HG03558 (cell line): ENCODE measurements at regions not wholly inside any gene's neighbourhood (a gene's known extent, or its start where the extent isn't known, plus 50 kb on each side); places are given as distances from the start of the nearest gene placed in this dataset.

Experiments used
- ATAC-seq: cut with Tn5 transposase; IDR thresholded peaks from one replicate; pipeline ENCODE4 v1.9.1; 2021; ENCODE audit warnings: moderate number of reproducible peaks; ENCODE audit not compliant: unreplicated experiment; ENCODE audit errors: extremely low read depth

GRCh38 chr22:48135592-48135991, 1373.1 kb downstream of the TBC1D22A start:
- no peak for ATAC-seq

DNA sequence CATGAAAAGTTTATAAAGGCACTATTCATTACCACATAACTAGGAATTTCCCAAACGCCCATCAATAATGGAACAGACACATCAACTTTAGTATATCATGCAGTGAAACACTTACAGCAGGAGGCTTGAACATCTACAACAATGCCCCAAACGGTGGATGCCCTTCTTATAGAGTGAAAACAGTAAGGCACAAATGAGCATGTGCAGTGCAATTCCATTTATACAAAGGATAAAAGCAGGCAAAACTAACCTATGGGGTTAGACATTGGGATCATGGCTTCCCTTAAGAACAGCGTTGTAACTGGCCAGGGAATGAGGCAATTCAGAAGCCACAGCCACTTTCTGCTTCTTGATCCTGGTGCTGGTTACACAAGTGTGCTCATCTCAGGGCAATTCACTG, 1363.0 kb downstream of the TBC1D22A start:
- no peak for ATAC-seq

DNA sequence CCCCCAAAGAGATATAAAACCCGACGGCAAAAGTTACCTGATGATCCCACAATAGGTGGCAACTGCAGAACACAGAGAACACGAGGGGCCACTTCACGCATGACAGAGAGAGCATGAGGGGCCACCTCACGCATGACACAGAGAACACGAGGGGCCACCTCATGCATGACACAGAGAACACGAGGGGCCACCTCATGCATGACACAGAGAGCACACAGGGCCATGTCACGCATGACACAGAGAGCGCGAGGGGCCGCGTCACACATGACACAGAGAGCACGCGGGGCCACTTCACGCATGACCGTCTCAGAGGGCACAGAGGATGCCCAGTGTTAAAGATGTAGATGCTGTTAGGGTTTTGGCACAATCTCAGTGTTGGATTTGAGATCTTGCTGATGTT, 1359.5 kb downstream of the TBC1D22A start:
- ATAC-seq, result no peak

DNA sequence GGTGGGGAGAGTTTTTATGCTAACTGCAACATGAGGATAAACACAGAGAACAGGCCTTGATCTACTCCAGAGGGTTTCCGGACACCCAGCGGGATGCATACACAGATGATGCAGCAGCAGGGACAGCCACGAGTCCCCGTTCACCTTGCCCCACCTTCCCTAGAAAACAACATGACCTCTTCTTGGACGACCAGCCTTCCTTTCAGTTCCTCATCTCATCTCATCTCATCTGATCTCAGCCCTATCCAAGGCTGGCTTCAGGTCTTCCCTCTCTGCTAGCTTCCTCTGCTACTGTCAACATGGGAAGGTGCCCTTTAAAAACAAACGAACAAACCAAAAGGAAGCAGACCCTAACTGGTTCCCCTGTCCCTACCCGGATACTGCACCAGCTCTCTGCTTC, 1356.2 kb downstream of the TBC1D22A start:
- no peak for ATAC-seq

GRCh38 chr22:48116871-48117270, 1354.4 kb downstream of the TBC1D22A start:
- ATAC-seq, result no peak

DNA sequence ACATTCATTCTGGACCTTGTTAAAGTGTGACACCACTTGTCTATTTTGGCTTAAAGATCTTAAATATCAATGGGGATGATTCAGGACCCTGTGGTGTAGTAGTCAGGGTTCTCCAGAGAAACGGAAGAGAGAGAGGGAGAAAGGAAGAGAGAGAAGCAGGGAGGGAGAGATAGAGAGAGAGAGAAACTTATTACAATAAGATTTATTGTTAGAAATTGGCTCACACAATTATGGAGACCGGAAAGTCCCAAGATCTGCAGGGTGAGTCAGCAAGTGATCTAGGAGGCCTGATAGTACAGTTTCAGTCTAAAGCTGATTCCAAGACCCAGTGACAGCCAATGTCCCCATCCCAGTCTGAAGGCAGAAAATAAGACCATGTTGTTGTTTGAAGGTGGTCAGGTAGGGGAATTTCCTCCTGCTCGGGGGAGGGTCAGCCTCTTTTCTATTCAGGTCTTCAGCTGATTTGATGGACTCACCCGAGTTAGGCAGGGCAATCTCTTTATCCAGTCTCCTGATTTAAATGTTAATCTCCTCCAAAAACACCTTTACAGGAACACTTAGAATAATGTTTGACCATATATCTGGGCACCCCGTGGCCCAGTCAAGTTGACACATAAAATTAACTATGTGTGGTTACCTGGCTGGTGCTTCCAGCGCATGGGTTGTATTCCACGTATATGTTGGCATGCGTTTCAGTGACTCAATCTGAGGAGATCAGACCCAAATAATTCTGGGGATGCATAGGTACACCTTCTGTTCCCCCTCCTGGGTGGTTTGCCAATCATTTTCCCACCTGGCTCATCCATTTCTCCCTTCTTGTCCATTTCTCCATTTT, 1350.5 kb downstream of the TBC1D22A start:
- no peak for ATAC-seq

DNA sequence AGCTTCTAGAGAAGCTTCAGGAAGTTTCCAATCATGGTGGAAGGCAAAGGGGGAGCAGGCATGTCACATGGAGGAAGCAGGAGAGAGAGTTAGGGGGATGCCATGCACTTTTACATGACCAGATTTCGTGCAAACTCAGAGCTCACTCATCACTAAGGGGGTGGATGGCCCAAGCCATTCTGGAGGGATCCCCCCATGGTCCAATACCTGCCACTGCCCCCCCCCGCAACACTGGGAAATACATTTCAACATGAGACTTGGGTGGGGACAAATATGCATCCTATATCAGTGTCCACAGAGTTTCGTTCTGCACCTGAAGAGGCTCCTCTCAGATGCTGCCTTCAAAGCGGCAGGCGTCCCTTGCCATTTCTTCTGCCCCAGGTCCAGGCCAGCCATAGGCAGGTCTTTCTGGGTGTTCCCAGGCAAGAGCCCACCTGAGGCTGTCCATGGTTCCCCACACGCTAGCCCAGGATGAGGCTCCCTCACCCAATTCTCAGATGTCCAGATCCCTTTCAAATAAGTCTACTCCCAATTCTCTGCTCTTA, 1344.3 kb downstream of the TBC1D22A start:
- ATAC-seq, result no peak

DNA sequence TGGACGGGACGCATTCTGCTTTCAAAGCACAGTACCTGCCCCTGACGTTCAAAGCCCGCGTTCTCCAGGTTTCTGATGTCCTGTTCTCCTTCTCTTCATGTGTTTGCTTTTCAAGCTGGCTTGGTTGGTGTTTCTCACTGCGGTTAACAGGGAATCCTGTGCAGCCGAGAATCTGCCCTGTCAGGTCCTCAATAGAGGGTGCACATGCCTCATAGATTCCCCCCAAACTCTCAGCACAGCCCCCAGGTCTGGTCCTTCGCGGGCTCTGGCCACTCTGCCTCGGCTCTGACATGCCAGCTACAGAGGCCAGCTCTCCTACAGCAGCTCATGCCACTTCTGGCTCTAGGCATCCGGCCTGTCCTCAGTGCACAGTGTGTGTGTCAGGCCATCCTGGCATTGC, 1343.8 kb downstream of the TBC1D22A start:
- no peak for ATAC-seq

DNA sequence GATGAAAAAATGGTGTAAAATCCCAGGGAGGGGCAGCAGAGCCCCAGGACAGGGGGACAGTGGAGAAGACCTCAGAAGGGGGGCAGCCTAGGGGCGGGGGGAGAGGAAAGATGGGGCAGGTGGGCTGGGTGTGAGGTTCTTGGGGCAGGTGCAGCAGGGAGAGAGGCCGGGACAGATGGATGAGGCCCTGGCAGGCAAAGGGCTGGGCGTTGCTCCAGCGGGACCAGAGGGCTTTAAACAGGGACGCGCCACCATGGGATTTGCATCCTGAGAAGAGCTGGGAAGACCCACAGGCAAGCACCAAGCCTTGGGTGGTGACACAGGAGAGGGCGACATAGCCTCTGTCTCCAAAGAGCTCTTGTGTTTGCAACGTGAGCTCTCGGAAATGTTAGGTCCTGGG, 1342.8 kb downstream of the TBC1D22A start:
- no peak for ATAC-seq

DNA sequence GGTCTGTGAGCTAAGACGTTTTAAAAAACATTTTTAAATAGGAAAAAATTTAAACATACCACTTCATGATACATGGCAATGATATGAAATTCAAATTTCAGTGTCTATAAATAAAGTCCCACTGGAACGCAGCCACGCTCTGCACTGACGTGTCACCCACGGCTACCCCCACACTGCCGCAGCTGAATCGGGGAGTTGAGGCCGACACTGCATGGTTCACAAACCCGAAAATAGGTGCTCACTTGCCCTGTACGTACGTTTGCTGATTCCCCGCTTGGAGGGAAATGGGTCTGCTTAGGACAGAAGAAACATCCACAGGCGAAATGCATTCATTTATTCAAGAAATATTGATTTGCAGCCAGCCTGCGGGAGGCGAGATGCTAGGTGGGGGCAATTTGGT, 1342.3 kb downstream of the TBC1D22A start:
- ATAC-seq, result no peak

GRCh38 chr22:48104102-48104738, 1341.8 kb downstream of the TBC1D22A start:
- ATAC-seq, result no peak

GRCh38 chr22:48103126-48103875, 1340.9 kb downstream of the TBC1D22A start:
- no peak for ATAC-seq

- ATAC-seq, result no peak
Observed at GRCh38 chr22:48102581-48102980, 1340.1 kb downstream of the TBC1D22A start.

DNA sequence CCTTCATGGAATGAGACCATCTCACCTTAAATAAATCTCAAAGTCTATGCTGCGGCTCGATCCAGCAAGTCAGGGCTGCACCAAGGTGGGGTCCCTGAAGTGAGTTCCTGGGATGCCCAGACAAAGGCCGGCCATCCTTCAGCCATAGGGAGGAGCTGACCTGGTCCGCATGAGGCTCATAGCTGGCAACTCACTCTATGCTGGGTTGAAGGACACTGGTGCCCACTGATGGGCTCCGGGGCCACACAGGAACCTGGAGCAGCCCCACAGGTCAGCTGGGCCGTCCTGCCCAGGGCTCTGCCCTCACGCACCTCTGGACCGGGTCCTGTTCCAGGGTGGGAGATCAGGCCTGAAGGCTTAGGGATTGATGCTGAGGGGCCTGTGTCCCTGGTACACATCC, 1339.3 kb downstream of the TBC1D22A start:
- no peak for ATAC-seq

DNA sequence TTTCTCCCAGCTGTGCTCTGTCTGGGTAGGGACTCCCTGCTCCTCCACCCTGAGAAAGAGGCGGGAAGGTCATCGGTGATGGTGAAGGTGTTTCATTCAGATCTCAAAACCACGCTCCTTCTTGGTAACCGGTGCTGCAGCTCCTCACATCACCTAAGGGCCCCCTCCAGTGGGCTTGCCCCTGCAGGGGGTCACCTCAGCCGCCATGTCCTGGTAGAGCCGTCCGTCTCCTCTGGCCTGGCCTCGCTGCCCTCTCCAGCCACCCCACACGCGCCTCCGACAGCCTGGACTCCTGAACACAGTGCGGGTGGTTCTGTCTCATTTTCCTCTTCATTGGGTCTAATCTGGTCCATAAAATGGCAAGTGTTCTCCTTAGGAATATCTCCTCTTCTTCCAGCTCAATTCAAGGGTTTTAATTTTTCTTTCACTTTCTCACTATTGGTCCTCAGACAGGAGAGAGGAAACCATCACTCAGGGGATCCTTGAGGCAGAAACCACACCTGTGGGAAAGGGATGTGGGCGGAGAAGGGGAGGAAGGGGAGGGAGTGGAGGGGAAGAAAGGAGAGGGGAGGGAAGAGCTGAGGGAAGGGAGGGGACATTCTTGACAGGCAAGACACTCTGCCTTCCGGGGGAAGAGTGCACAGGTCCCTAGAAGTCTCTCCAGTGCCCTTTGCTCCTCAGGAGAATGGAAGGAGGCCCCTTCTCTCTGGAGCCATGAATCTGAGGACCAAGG, 1338.4 kb downstream of the TBC1D22A start:
- no peak for ATAC-seq

DNA sequence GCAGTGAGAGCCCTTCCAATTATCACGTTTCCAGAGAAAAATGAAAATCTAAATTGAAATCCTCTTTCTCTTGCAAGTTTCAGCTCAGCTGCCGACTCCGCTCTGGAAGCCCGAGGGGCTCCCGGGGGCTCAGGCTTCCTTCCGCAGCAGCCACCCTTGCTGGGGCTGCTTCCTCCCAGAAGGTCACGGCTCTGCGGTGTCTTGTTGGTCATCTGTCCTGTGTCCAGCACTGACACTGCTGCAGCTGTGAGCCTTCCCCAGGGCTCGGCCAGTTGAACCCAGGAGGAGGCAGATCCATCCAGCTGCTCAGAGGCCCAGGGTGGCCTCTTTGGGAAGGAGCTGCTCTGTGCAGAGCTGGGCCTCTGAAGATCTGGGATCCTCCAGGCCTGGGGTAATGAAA, 1337.2 kb downstream of the TBC1D22A start:
- no peak for ATAC-seq

DNA sequence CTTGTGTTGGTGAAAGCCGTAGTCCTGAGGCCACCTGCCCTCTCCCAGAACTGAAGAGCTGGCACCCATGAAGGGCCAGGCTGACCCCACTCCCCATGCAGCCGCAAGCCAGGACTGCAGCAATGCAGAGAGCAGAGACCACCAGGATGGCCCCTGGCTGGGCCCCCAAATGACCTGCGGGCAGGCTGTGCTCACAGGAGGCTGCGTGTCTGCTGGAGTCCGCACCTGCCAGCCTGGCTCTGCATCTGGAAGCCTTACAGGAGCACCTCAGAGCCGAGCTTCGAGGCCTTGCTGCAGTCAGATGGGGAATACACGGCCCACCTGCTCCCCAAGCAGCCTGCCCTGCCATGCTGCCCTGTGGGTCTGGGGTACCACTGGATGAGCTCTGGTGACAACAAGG, 1336.8 kb downstream of the TBC1D22A start:
- no peak for ATAC-seq

GRCh38 chr22:48098921-48099245, 1336.4 kb downstream of the TBC1D22A start:
- no peak for ATAC-seq

- ATAC-seq, result peak; percentile 49
Observed at GRCh38 chr22:48098243-48098920, 1335.9 kb downstream of the TBC1D22A start.

GRCh38 chr22:48097723-48098122, 1335.3 kb downstream of the TBC1D22A start:
- peak; percentile 9 for ATAC-seq
